OCI-LY7 (cell line): ENCODE measurements at regions not wholly inside any gene's neighbourhood (a gene's known extent, or its start where the extent isn't known, plus 50 kb on each side); places are given as distances from the start of the nearest gene placed in this dataset.

ENCODE experiments used
- BruUV-seq: library from RNA; stranded (reverse); fragments of 400-500 nt; replicated peaks from 2 replicates; lab custom pipeline; 2021; lab: Mats Ljungman, UMichigan
- CTCF ChIA-PET: fragments of 300-600 bp; sonication (Branson Sonifier 250); formaldehyde crosslinking; loops from one replicate; lab custom pipeline; 2022; ENCODE audit warnings: antibody characterized with exemption; ENCODE audit not compliant: unreplicated experiment; lab: Charles Lee
- POLR2A ChIA-PET: fragments of 300-600 bp; sonication (Branson Sonifier 250); formaldehyde crosslinking; loops from one replicate; lab custom pipeline; 2022; ENCODE audit warnings: antibody characterized with exemption; lab: Charles Lee
- DNase-seq: peaks from one replicate; pipeline ENCODE4 v3.0.0-alpha.2; 2015; ENCODE audit warnings: low spot score
- H2AFZ ChIP-seq: fragments of 200-600 bp; sonication (generic), shearing (Covaris generic); 2 replicates; pipeline ENCODE4 v1.6.1; 2014; ENCODE audit warnings: mild to moderate bottlenecking, antibody characterized with exemption, low read length, moderate library complexity
- H3K27ac ChIP-seq: fragments of 200-600 bp; sonication (generic); 2 replicates; pipeline ENCODE4 v1.5.1; 2014; ENCODE audit warnings: mixed run types, low read depth, mild to moderate bottlenecking, moderate library complexity, low read length, inconsistent platforms; ENCODE audit not compliant: poor library complexity, severe bottlenecking
- H3K36me3 ChIP-seq: fragments of 200-600 bp; sonication (generic); 2 replicates; pipeline ENCODE4 v1.6.1; 2014; ENCODE audit warnings: mild to moderate bottlenecking, antibody characterized with exemption, low read length, moderate library complexity, mixed read lengths; ENCODE audit not compliant: insufficient read depth
- H3K4me1 ChIP-seq: fragments of 200-600 bp; sonication (generic); 2 replicates; pipeline ENCODE4 v1.5.1; 2014; ENCODE audit warnings: mild to moderate bottlenecking, low read length; ENCODE audit not compliant: insufficient read depth, poor library complexity, severe bottlenecking
- H3K4me2 ChIP-seq: fragments of 200-600 bp; sonication (generic); 2 replicates; pipeline ENCODE4 v1.6.1; 2014; ENCODE audit warnings: mild to moderate bottlenecking, low read length
- H3K4me3 ChIP-seq: fragments of 200-600 bp; sonication (generic); 2 replicates; pipeline ENCODE4 v1.5.1; 2014; ENCODE audit warnings: mild to moderate bottlenecking, low read depth, low read length; ENCODE audit not compliant: poor library complexity, severe bottlenecking
- H3K79me2 ChIP-seq: fragments of 200-600 bp; sonication (generic); 2 replicates; pipeline ENCODE4 v1.6.1; 2016; ENCODE audit warnings: low read depth, mild to moderate bottlenecking, low read length, moderate library complexity, mixed read lengths; ENCODE audit not compliant: insufficient read depth
- H3K9me2 ChIP-seq: fragments of 200-600 bp; sonication (generic); 2 replicates; pipeline ENCODE4 v1.6.1; 2016; ENCODE audit warnings: mild to moderate bottlenecking, low read length, mixed read lengths; ENCODE audit not compliant: insufficient read depth
- H3K9me3 ChIP-seq: fragments of 200-600 bp; sonication (generic); 2 replicates; pipeline ENCODE4 v1.6.1; 2014; ENCODE audit warnings: mild to moderate bottlenecking, mixed run types, low read length, mixed read lengths
- H4K20me1 ChIP-seq: fragments of 200-600 bp; sonication (generic); 2 replicates; pipeline ENCODE4 v1.6.1; 2014; ENCODE audit warnings: mild to moderate bottlenecking, antibody characterized with exemption, low read length, moderate library complexity, mixed read lengths; ENCODE audit not compliant: insufficient read depth
- CTCF ChIP-seq: fragments of 200-600 bp; sonication (generic); conservative IDR thresholded peaks from 2 replicates; pipeline ENCODE4 v1.5.1; 2014; ENCODE audit warnings: mild to moderate bottlenecking, antibody characterized with exemption, low read length, moderate library complexity, mixed read lengths
- EZH2phosphoT487 ChIP-seq: fragments of 200-600 bp; sonication (generic); IDR thresholded peaks from 2 replicates; pipeline ENCODE4 v1.6.1; 2018; ENCODE audit warnings: low read depth, borderline replicate concordance, mild to moderate bottlenecking, mixed run types, antibody characterized with exemption, low read length, moderate library complexity, mixed read lengths
- intact Hi-C: fragments of 100-400 bp; cut with micrococcal nuclease; formaldehyde crosslinking; loops from one replicate; pipeline ENCODE4 v1.10.0; 2022; ENCODE audit not compliant: unreplicated experiment

GRCh38 chr2:234873828-234874173, 78.0 kb upstream of the SH3BP4 start:
- CTCF ChIA-PET = no interaction called here
- Histone ChIP-seq H3K36me3 (no peaks in the 10 kb centered on the region), H3K79me2 (no peaks in the 10 kb centered on the region), H3K4me2 (no peak overlapping the region), H3K4me3 (no peak overlapping the region), H4K20me1 (no peaks in the 10 kb centered on the region), H3K27ac (no peak overlapping the region), H2AFZ (no peak overlapping the region), H3K9me2 (no peaks in the 10 kb centered on the region), H3K9me3 (no peaks in the 10 kb centered on the region), H3K4me1 (no peaks in the 10 kb centered on the region)
- DNase-seq = no peak
- no TSS peak for BruUV-seq
- POLR2A ChIA-PET = no interaction called here
- TF ChIP-seq EZH2phosphoT487 (no peak), CTCF (no peak)
- intact Hi-C loops = no loop called here

GRCh38 chr2:234873103-234873827, 78.6 kb upstream of the SH3BP4 start:
- H2AFZ ChIP-seq = no peak overlapping the region
- H3K4me3 ChIP-seq = no peak overlapping the region
- ChIA-PET CTCF (no interaction called here), POLR2A (no interaction called here)
- H3K4me2 ChIP-seq = no peak overlapping the region
- H3K9me3 ChIP-seq = no peaks in the 10 kb centered on the region
- no peak overlapping the region for H3K27ac ChIP-seq
- H3K4me1 ChIP-seq = no peaks in the 10 kb centered on the region
- no peaks in the 10 kb centered on the region for H4K20me1 ChIP-seq
- no peaks in the 10 kb centered on the region for H3K36me3 ChIP-seq
- H3K79me2 ChIP-seq = no peaks in the 10 kb centered on the region
- intact Hi-C loops = no loop called here
- TF ChIP-seq CTCF (no peak), EZH2phosphoT487 (no peak)
- no peaks in the 10 kb centered on the region for H3K9me2 ChIP-seq
- DNase-seq = no peak
- BruUV-seq = no TSS peak

GRCh38 chr2:234869969-234870368, 81.8 kb upstream of the SH3BP4 start:
- CTCF ChIA-PET = no interaction called here
- POLR2A ChIA-PET = no interaction called here
- TF ChIP-seq CTCF = no peak
- no peak for TF ChIP-seq EZH2phosphoT487

More at GRCh38 chr2:234869969-234870368, 81.8 kb upstream of the SH3BP4 start:
- no peaks in the 10 kb centered on the region for H3K79me2 ChIP-seq
- no peak for DNase-seq
- no peaks in the 10 kb centered on the region for H4K20me1 ChIP-seq
- no peaks in the 10 kb centered on the region for H3K9me3 ChIP-seq
- H3K4me1 ChIP-seq = no peaks in the 10 kb centered on the region
- H3K27ac ChIP-seq = no peak overlapping the region
- intact Hi-C loops = no loop called here
- H3K9me2 ChIP-seq = no peaks in the 10 kb centered on the region
- H3K36me3 ChIP-seq = no peaks in the 10 kb centered on the region
- H3K4me2 ChIP-seq = no peak overlapping the region
- no peak overlapping the region for H3K4me3 ChIP-seq
- H2AFZ ChIP-seq = no peak overlapping the region
- no TSS peak for BruUV-seq
